ENCODE measurements at regions not wholly inside any gene's neighbourhood (a gene's known extent, or its start where the extent isn't known, plus 50 kb on each side); places are given as distances from the start of the nearest gene placed in this dataset.

GRCh38 chr4:152039691-152040090 lies 278.9 kb upstream of the GATB start:
- Mint-ChIP-seq H3K4me3 (no peak overlapping the region), H3K27me3 (ENCODE audit: low read depth in 3 of 3) (peaks cover 3% of the 10 kb centered on the region in 3 donors), H3K36me3 (no peaks in the 10 kb centered on the region), H3K9me3 (peaks cover 0 to 2% (median 0%) of the 10 kb centered on the region in 7 donors), H3K4me1 (no peaks in the 10 kb centered on the region), H3K27ac (peak overlapping the region in 1 of 7 donors; percentile 8)
- H3K4me1 ChIP-seq (ENCODE audit: control insufficient read depth in 1 of 2, insufficient read depth in 2 of 2, low read length in 2 of 2): no peaks in the 10 kb centered on the region
- no peak for TF ChIP-seq CTCF (IDR thresholded peaks at IDR 0.05)
- H4K20me1 ChIP-seq (ENCODE audit: insufficient read depth, low read length): no peaks in the 10 kb centered on the region
- H3K9me3 ChIP-seq (replicated peaks in 1 of 2; ENCODE audit: control insufficient read depth in 1 of 2, insufficient read depth in 1 of 2, low read length in 2 of 2): no peaks in the 10 kb centered on the region
- H3K9ac ChIP-seq (ENCODE audit: insufficient read depth, low read length, poor library complexity, severe bottlenecking): no peak overlapping the region
- H3K79me2 ChIP-seq (ENCODE audit: insufficient read depth, low read length): no peaks in the 10 kb centered on the region
- no peak overlapping the region for H3K4me2 ChIP-seq (replicated peaks; ENCODE audit: extremely low read depth, low read length, poor library complexity, severe bottlenecking)
- intact Hi-C loops (cut with micrococcal nuclease): no loop called here
- H3K27ac ChIP-seq (ENCODE audit: low read depth in 1 of 2, low read length in 2 of 2): no peak overlapping the region
- no peak overlapping the region for H3K4me3 ChIP-seq (replicated peaks in 1 of 3; ENCODE audit: low read depth in 2 of 3, low read length in 3 of 3)
- WGBS (ENCODE audit: insufficient coverage): 83% methylated on average over 1 of the region's 5 CpGs
- no peaks in the 10 kb centered on the region for H3K36me3 ChIP-seq (replicated peaks in 1 of 2; ENCODE audit: control insufficient read depth in 1 of 2, insufficient read depth in 2 of 2, low read length in 2 of 2)
- peaks cover 0 to 2% of the 10 kb centered on the region in 2 donors for H3K27me3 ChIP-seq (ENCODE audit: control insufficient read depth in 2 of 2, insufficient read depth in 2 of 2, low read length in 2 of 2)
- no peak overlapping the region for H2AFZ ChIP-seq (ENCODE audit: insufficient read depth, low read depth, low read length, poor library complexity, severe bottlenecking)
- no peak for DNase-seq

- no peaks in the 10 kb centered on the region for H3K79me2 ChIP-seq (ENCODE audit: insufficient read depth, low read length)
- no peak overlapping the region for H3K4me2 ChIP-seq (replicated peaks; ENCODE audit: extremely low read depth, low read length, poor library complexity, severe bottlenecking)
- H4K20me1 ChIP-seq (ENCODE audit: insufficient read depth, low read length): no peaks in the 10 kb centered on the region
- Mint-ChIP-seq H3K4me3 (no peak overlapping the region), H3K4me1 (no peaks in the 10 kb centered on the region), H3K27ac (no peak overlapping the region), H3K27me3 (ENCODE audit: low read depth in 3 of 3) (peaks cover 0 to 3% (median 2%) of the 10 kb centered on the region in 3 donors), H3K36me3 (no peaks in the 10 kb centered on the region), H3K9me3 (peaks cover 0 to 2% (median 0%) of the 10 kb centered on the region in 7 donors)
- H3K4me1 ChIP-seq (ENCODE audit: control insufficient read depth in 1 of 2, insufficient read depth in 2 of 2, low read length in 2 of 2): no peaks in the 10 kb centered on the region
- no peak overlapping the region for H3K9ac ChIP-seq (ENCODE audit: insufficient read depth, low read length, poor library complexity, severe bottlenecking)
- H2AFZ ChIP-seq (ENCODE audit: insufficient read depth, low read depth, low read length, poor library complexity, severe bottlenecking): no peak overlapping the region
- TF ChIP-seq CTCF (IDR thresholded peaks at IDR 0.05): no peak
- no peaks in the 10 kb centered on the region for H3K36me3 ChIP-seq (replicated peaks in 1 of 2; ENCODE audit: control insufficient read depth in 1 of 2, insufficient read depth in 2 of 2, low read length in 2 of 2)
- 92% methylated on average over 10 of the region's 11 CpGs for WGBS (ENCODE audit: insufficient coverage)
- no peak for DNase-seq
- H3K27ac ChIP-seq (ENCODE audit: low read depth in 1 of 2, low read length in 2 of 2): no peak overlapping the region
- H3K4me3 ChIP-seq (replicated peaks in 1 of 3; ENCODE audit: low read depth in 2 of 3, low read length in 3 of 3): no peak overlapping the region
- H3K27me3 ChIP-seq (ENCODE audit: control insufficient read depth in 2 of 2, insufficient read depth in 2 of 2, low read length in 2 of 2): no peaks in the 10 kb centered on the region
- intact Hi-C loops (cut with micrococcal nuclease): no loop called here
- H3K9me3 ChIP-seq (replicated peaks in 1 of 2; ENCODE audit: control insufficient read depth in 1 of 2, insufficient read depth in 1 of 2, low read length in 2 of 2): no peaks in the 10 kb centered on the region
Measured at GRCh38 chr4:152039023-152039481, 278.2 kb upstream of the GATB start.

Measured in CD14-positive monocyte (primary cell).